Psoas muscle (tissue), 7 donors: ENCODE measurements at regions not wholly inside any gene's neighbourhood (a gene's known extent, or its start where the extent isn't known, plus 50 kb on each side); places are given as distances from the start of the nearest gene placed in this dataset.

Experiments used
- ATAC-seq, 4 donors: fragments of 200-7000 bp; cut with Tn5 transposase; one replicate each; pipeline ENCODE4 v1.9.1; 2020; ENCODE audit warnings: moderate library complexity in 3 of 4, mild to moderate bottlenecking in 2 of 4
- DNase-seq, 2 donors: peaks; one replicate each; pipeline ENCODE4 v3.0.0-alpha.2; 2020
- H3K27ac ChIP-seq: fragments of 200-600 bp; one replicate; pipeline ENCODE4 v1.8.0; 2022
- H3K27me3 ChIP-seq, 3 donors: fragments of 200-600 bp in 1 of 3; one replicate each; pipeline versions ENCODE4 v1.6.1 to v1.8.0; 2013 to 2022; ENCODE audit warnings: low read length in 2 of 3, mild to moderate bottlenecking in 2 of 3, moderate library complexity in 1 of 3; ENCODE audit not compliant: insufficient read depth in 3 of 3
- H3K36me3 ChIP-seq, 2 donors: fragments of 200-600 bp in 1 of 2; one replicate each; pipeline versions ENCODE4 v1.6.1 to v1.8.0; 2013 to 2022; ENCODE audit warnings: low read depth in 1 of 2, mild to moderate bottlenecking in 1 of 2, moderate library complexity in 1 of 2; ENCODE audit not compliant: insufficient read depth in 1 of 2
- H3K4me1 ChIP-seq: fragments of 200-600 bp; one replicate; pipeline ENCODE4 v1.8.0; 2022
- H3K4me3 ChIP-seq: fragments of 200-600 bp; one replicate; pipeline ENCODE4 v1.8.0; 2022; ENCODE audit warnings: mild to moderate bottlenecking
- H3K9me3 ChIP-seq: fragments of 200-600 bp; one replicate; pipeline ENCODE4 v1.8.0; 2022
- WGBS, 3 donors: extraction: QIAGEN DNeasy Blood & Tissue Kit; methylation state at CpG; one replicate each; pipeline versions ENCODE4 v1.1.6 to v1.1.7; 2013; 5-methylcytosine and 5-hydroxymethylcytosine counted together
- intact Hi-C, 2 donors: fragments of 100-400 bp; cut with DNase I; formaldehyde crosslinking; loops; one replicate each; pipeline versions ENCODE4 v1.11.0 to v1.14.2; 2022
- TF ChIP-seq, protein P1 (sequence below): fragments of 200-600 bp; IDR thresholded peaks from one replicate; pipeline ENCODE4 v1.8.0; 2022; ENCODE audit warnings: antibody characterized with exemption
- donor health status: healthy with polysubstance abuse.
- donor health status: DM: no; HTN: no; CAD: no; lungs with moderate emphysema.
- donor health status: Bipolar disorder and iron deficiency.
- donor health status: healthy.
- donor health status: DM: yes; HTN: yes; CAD: no.
- donor health status: DM: no; HTN: no; CAD: no.
- donor health status: DM: yes; HTN: yes; CAD: no.

DNA sequence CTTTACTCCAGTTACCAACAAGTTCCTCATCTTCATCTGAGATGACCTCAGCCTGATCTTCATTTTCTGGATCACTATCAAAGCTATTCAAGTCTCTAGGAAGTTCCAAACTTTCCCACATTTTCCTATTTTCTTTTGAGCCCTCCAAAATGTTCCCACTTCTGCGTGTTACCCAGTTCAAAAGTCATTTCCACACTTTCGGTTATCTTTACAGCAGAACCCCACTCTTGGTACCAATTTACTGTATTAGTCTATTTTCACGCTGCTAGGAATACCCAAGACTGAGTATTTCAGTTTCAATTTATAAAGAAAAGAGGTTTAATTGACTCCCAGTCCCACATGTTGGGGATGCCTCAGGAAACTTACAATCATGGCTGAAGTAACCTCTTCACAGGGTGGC lies 274.3 kb downstream of the FGF9 start:
- Histone ChIP-seq H3K4me3 (no peak overlapping the region), H3K9me3 (no peaks in the 10 kb centered on the region), H3K27ac (no peak overlapping the region), H3K27me3 (no peaks in the 10 kb centered on the region), H3K4me1 (no peaks in the 10 kb centered on the region), H3K36me3 (no peaks in the 10 kb centered on the region)
- intact Hi-C loops, result no loop called here
- TF ChIP-seq, protein P1, sequence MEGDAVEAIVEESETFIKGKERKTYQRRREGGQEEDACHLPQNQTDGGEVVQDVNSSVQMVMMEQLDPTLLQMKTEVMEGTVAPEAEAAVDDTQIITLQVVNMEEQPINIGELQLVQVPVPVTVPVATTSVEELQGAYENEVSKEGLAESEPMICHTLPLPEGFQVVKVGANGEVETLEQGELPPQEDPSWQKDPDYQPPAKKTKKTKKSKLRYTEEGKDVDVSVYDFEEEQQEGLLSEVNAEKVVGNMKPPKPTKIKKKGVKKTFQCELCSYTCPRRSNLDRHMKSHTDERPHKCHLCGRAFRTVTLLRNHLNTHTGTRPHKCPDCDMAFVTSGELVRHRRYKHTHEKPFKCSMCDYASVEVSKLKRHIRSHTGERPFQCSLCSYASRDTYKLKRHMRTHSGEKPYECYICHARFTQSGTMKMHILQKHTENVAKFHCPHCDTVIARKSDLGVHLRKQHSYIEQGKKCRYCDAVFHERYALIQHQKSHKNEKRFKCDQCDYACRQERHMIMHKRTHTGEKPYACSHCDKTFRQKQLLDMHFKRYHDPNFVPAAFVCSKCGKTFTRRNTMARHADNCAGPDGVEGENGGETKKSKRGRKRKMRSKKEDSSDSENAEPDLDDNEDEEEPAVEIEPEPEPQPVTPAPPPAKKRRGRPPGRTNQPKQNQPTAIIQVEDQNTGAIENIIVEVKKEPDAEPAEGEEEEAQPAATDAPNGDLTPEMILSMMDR, result no peak
- WGBS, 3 donors, result 89 to 96% (median 94%) methylated on average over 3 of the region's 3 CpGs
- DNase-seq (no peak), ATAC-seq (no peak)

DNA sequence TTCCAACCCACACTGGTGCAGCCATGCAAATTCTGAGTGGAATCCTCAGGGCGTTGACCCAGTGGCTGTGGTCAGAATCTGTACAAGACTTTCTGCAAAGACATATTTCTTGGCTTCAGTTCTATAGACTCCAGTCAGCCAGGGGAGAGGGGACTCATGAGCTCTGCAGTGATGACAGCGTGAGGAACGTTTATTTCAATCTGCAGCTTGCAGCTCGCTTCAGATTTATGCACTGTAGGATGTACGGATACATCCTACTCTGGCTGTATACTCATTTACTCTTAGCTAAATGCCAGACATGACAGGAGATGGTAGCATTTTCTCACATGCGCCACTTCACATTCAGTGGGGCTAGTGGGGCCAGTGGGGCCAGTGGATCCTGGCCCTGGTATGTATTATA lies 276.1 kb downstream of the FGF9 start:
- Histone ChIP-seq H3K4me3 (no peak overlapping the region), H3K36me3 (no peaks in the 10 kb centered on the region), H3K27ac (no peak overlapping the region), H3K4me1 (no peaks in the 10 kb centered on the region), H3K9me3 (no peaks in the 10 kb centered on the region), H3K27me3 (no peaks in the 10 kb centered on the region)
- DNase-seq (no peak), ATAC-seq (no peak)
- 88 to 95% (median 91%) methylated on average over 6 of the region's 6 CpGs for WGBS, 3 donors
- intact Hi-C loops, result no loop called here
- TF ChIP-seq, protein P1, result no peak

DNA sequence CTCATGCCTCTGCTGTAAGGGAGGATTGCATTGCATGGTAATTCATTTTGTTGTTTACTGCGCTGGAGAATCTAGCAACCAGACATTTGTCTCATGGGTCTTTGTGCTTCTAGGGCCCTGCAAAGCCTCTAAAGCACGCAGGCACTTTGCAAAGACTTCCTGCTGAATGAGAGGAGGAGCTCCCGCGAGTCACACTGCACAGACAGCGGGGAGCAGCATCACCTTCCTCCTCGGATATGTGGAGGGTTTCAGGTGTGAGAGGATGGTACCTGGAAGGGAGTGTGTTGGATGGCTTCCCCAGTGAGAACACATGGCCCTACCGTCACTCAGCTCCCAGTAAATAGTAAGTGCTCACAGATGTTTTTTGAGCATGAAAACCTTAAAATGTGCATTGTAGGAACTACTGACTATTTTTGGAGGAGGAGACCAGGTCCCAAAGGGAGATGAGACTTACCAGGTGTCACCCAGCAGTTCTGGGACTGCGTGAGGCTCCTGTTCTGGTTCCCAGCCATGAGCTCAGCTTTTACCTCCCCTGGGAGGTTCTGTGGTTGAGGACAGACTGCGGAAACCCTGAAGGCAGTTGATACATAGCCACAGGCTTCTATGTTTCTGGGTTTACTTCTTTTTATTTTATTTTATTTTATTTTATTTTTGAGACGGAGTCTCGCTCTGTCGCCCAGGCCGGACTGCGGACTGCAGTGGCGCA lies 278.0 kb downstream of the FGF9 start:
- DNase-seq, result no peak
- Histone ChIP-seq H3K36me3 (no peaks in the 10 kb centered on the region), H3K4me1 (no peaks in the 10 kb centered on the region), H3K9me3 (no peaks in the 10 kb centered on the region), H3K27ac (no peak overlapping the region), H3K4me3 (no peak overlapping the region), H3K27me3 (no peaks in the 10 kb centered on the region)
- 60 to 76% (median 72%) methylated on average over 9 to 15 of the region's 15 CpGs for WGBS, 3 donors
- ATAC-seq, result no peak
- intact Hi-C loops, result no loop called here
- TF ChIP-seq, protein P1, result no peak

- no peaks in the 10 kb centered on the region for H3K36me3 ChIP-seq
- intact Hi-C loops, result no loop called here
- H3K27me3 ChIP-seq, result no peaks in the 10 kb centered on the region
- no peaks in the 10 kb centered on the region for H3K9me3 ChIP-seq
- 29 to 49% (median 33%) methylated on average over 6 of the region's 6 CpGs for WGBS, 3 donors
- ATAC-seq (no peak), DNase-seq (no peak)
- no peaks in the 10 kb centered on the region for H3K4me1 ChIP-seq
- H3K4me3 ChIP-seq, result no peak overlapping the region
- H3K27ac ChIP-seq, result no peak overlapping the region
- TF ChIP-seq, protein P1, result no peak
Measured at GRCh38 chr13:21949818-21950429, 279.1 kb downstream of the FGF9 start.
